ENCODE measurements at regions not wholly inside any gene's neighbourhood (a gene's known extent, or its start where the extent isn't known, plus 50 kb on each side); places are given as distances from the start of the nearest gene placed in this dataset.

- Mint-ChIP-seq H3K36me3 (ENCODE audit: insufficient read depth) (no peaks in the 10 kb centered on the region), H3K4me1 (ENCODE audit: low read depth) (no peaks in the 10 kb centered on the region), H3K27me3 (ENCODE audit: low read depth) (no peaks in the 10 kb centered on the region), H3K4me3 (no peak overlapping the region), H3K9me3 (peaks cover 10% of the 10 kb centered on the region)
- no peak for DNase-seq
- no peak for ATAC-seq
Measured at GRCh38 chr4:60249784-60250183, 950.3 kb upstream of the ADGRL3 start.

DNA sequence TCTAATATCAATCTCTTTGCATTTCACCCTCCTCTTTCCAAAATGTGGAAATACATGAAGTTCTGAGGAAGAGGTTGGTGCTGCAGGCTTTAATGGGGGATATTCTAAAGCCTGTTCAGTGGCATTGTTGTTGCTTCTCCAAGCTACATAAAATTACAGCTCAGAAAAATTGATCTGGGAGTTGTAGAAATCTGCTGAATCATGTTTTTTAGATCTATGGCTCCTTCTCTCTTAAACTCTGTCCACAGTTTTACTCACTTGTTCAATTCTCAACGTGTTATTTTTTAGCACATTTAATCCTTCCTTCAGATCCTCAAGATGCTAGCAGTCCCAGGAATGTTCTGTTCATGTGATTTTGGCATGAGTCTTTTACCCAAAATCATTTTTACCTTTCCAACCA, 949.5 kb upstream of the ADGRL3 start:
- H3K27me3 Mint-ChIP-seq (ENCODE audit: low read depth): no peaks in the 10 kb centered on the region
- H3K36me3 Mint-ChIP-seq (ENCODE audit: insufficient read depth): no peaks in the 10 kb centered on the region
- H3K4me3 Mint-ChIP-seq: no peak overlapping the region
- no peaks in the 10 kb centered on the region for H3K4me1 Mint-ChIP-seq (ENCODE audit: low read depth)
- no peak for ATAC-seq
- no peak for DNase-seq
- H3K9me3 Mint-ChIP-seq: peaks cover 12% of the 10 kb centered on the region

DNA sequence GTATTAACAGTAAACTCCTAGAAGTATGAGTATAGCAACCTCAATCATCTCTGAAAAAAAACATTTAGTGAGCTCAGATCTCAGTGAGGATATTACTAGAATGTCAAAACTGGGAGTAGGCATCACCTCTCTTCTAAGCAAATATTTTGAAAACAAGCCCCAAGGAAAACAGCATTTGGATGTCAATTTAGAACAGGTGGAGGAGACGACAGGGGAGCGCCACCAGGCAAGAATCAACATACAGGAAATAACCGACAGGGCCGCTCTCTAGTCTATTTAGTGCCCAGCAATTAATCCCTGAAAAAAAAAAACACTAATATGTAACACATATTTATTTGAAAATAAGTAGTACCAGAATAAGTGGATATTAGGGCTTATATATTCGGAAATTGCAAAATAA, 940.3 kb upstream of the ADGRL3 start:
- H3K36me3 Mint-ChIP-seq (ENCODE audit: insufficient read depth): no peaks in the 10 kb centered on the region
- ATAC-seq (no peak), DNase-seq (no peak)
- no peak overlapping the region for H3K4me3 Mint-ChIP-seq
- H3K4me1 Mint-ChIP-seq (ENCODE audit: low read depth): no peaks in the 10 kb centered on the region
- no peaks in the 10 kb centered on the region for H3K27me3 Mint-ChIP-seq (ENCODE audit: low read depth)
- peaks cover 7% of the 10 kb centered on the region for H3K9me3 Mint-ChIP-seq

- no peak overlapping the region for H3K4me3 Mint-ChIP-seq
- H3K9me3 Mint-ChIP-seq: peaks cover 4% of the 10 kb centered on the region
- H3K27me3 Mint-ChIP-seq (ENCODE audit: low read depth): no peaks in the 10 kb centered on the region
- DNase-seq (no peak), ATAC-seq (no peak)
- H3K36me3 Mint-ChIP-seq (ENCODE audit: insufficient read depth): no peaks in the 10 kb centered on the region
- no peaks in the 10 kb centered on the region for H3K4me1 Mint-ChIP-seq (ENCODE audit: low read depth)
Measured at GRCh38 chr4:60266505-60266904, 933.6 kb upstream of the ADGRL3 start.

DNA sequence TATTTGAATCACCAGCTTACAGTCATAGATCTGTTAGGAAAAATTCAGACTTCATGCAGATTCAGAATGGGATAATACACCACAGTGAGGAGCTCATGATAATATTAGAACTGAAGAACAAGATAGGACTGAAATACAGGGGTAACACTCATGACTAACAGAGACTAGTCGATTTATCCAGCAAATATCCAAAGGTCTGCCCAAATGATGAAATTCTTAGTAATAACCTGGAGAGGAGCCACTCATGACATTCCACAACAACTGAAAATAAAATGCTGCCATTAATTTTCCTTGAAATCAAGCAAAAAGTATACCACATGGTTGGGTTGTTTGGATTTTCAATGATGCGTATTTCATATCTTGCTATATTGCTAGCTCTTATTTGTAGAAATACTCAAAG, 903.7 kb upstream of the ADGRL3 start:
- ATAC-seq: no peak
- no peak overlapping the region for H3K4me3 Mint-ChIP-seq
- DNase-seq: no peak
- no peaks in the 10 kb centered on the region for H3K27me3 Mint-ChIP-seq (ENCODE audit: low read depth)
- H3K9me3 Mint-ChIP-seq: peaks cover 19% of the 10 kb centered on the region
- no peaks in the 10 kb centered on the region for H3K36me3 Mint-ChIP-seq (ENCODE audit: insufficient read depth)
- H3K4me1 Mint-ChIP-seq (ENCODE audit: low read depth): no peaks in the 10 kb centered on the region

- H3K36me3 Mint-ChIP-seq (ENCODE audit: insufficient read depth): no peaks in the 10 kb centered on the region
- H3K9me3 Mint-ChIP-seq: peaks cover 15% of the 10 kb centered on the region
- no peak overlapping the region for H3K4me3 Mint-ChIP-seq
- no peaks in the 10 kb centered on the region for H3K27me3 Mint-ChIP-seq (ENCODE audit: low read depth)
- DNase-seq (no peak), ATAC-seq (no peak)
- H3K4me1 Mint-ChIP-seq (ENCODE audit: low read depth): no peaks in the 10 kb centered on the region
Measured at GRCh38 chr4:60313611-60314178, 886.4 kb upstream of the ADGRL3 start.

DNA sequence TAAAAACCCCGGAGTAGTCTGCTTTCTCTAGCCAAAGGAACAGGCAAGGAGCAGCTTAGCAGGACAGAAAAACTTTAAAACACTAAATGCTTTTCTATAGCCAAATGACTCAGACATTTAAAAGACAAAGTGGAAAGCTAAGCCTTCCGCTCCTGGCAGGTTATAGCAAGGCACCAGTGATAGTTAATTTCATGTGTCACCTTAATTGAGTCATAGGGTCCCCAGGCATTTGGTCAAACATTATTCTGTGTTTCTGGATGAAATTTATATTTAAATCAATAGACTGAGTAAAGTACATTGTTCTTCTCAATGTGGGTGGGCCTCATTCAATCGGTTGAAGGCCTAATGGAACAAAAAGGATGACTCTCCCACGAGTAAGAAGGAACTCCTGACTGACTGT, 885.7 kb upstream of the ADGRL3 start:
- Mint-ChIP-seq H3K27me3 (ENCODE audit: low read depth) (no peaks in the 10 kb centered on the region), H3K36me3 (ENCODE audit: insufficient read depth) (no peaks in the 10 kb centered on the region), H3K4me3 (no peak overlapping the region), H3K9me3 (peaks cover 15% of the 10 kb centered on the region), H3K4me1 (ENCODE audit: low read depth) (no peaks in the 10 kb centered on the region)
- no peak for DNase-seq
- ATAC-seq: no peak

DNA sequence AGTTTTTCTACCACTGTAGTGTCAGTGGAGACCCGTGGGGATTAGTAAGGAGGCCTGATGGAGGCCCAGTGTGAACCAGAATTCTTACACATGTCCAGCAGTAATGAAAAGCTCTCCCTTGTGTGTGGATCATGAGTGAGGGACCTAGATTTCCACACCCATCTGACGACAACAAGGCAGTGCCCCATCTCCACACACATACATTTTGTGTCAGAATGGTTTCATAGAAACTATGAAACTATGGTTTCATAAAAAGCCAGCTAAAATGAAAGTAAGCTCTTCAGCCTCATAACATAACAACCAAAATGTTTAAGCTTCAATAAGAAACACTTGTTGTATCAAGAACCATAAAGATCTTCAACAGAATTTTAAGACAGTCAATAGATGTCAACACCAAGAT, 884.5 kb upstream of the ADGRL3 start:
- no peaks in the 10 kb centered on the region for H3K36me3 Mint-ChIP-seq (ENCODE audit: insufficient read depth)
- no peak for DNase-seq
- H3K4me3 Mint-ChIP-seq: no peak overlapping the region
- H3K27me3 Mint-ChIP-seq (ENCODE audit: low read depth): no peaks in the 10 kb centered on the region
- no peaks in the 10 kb centered on the region for H3K4me1 Mint-ChIP-seq (ENCODE audit: low read depth)
- peaks cover 15% of the 10 kb centered on the region for H3K9me3 Mint-ChIP-seq
- no peak for ATAC-seq

DNA sequence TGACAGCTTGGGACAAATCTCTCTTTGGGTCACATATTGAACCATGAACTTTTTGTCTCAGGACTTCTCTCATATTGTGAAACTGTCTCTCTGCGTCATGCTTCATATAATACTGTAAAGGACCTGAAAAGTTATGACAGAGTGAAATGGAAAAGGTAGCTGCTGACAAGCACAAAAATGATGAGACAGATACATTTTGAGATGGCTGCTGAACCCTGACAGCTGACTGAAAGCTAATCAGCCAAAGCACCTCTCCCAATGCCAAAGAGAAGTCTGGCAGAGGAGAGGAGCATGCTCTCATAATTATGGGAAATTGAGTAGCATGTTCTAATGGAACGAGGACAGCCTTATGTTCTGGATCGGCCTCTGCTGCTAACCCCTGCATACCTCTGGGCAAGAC, 873.4 kb upstream of the ADGRL3 start:
- ATAC-seq (no peak), DNase-seq (no peak)
- Mint-ChIP-seq H3K4me3 (no peak overlapping the region), H3K27me3 (ENCODE audit: low read depth) (no peaks in the 10 kb centered on the region), H3K9me3 (no peaks in the 10 kb centered on the region), H3K36me3 (ENCODE audit: insufficient read depth) (no peaks in the 10 kb centered on the region), H3K4me1 (ENCODE audit: low read depth) (no peaks in the 10 kb centered on the region)

GRCh38 chr4:60327651-60328050, 872.5 kb upstream of the ADGRL3 start:
- H3K4me3 Mint-ChIP-seq: no peak overlapping the region
- no peaks in the 10 kb centered on the region for H3K27me3 Mint-ChIP-seq (ENCODE audit: low read depth)
- H3K36me3 Mint-ChIP-seq (ENCODE audit: insufficient read depth): no peaks in the 10 kb centered on the region
- no peaks in the 10 kb centered on the region for H3K4me1 Mint-ChIP-seq (ENCODE audit: low read depth)
- ATAC-seq: no peak
- no peak for DNase-seq
- H3K9me3 Mint-ChIP-seq: no peaks in the 10 kb centered on the region

GRCh38 chr4:60344908-60345307, 855.2 kb upstream of the ADGRL3 start:
- Mint-ChIP-seq H3K36me3 (ENCODE audit: insufficient read depth) (no peaks in the 10 kb centered on the region), H3K27me3 (ENCODE audit: low read depth) (no peaks in the 10 kb centered on the region), H3K4me1 (ENCODE audit: low read depth) (no peaks in the 10 kb centered on the region), H3K4me3 (no peak overlapping the region), H3K9me3 (peaks cover 6% of the 10 kb centered on the region)
- DNase-seq: no peak
- no peak for ATAC-seq

GRCh38 chr4:60345392-60345791, 854.7 kb upstream of the ADGRL3 start:
- no peaks in the 10 kb centered on the region for H3K4me1 Mint-ChIP-seq (ENCODE audit: low read depth)
- H3K27me3 Mint-ChIP-seq (ENCODE audit: low read depth): no peaks in the 10 kb centered on the region
- no peak overlapping the region for H3K4me3 Mint-ChIP-seq
- H3K9me3 Mint-ChIP-seq: peaks cover 6% of the 10 kb centered on the region
- H3K36me3 Mint-ChIP-seq (ENCODE audit: insufficient read depth): no peaks in the 10 kb centered on the region
- ATAC-seq (no peak), DNase-seq (no peak)

DNA sequence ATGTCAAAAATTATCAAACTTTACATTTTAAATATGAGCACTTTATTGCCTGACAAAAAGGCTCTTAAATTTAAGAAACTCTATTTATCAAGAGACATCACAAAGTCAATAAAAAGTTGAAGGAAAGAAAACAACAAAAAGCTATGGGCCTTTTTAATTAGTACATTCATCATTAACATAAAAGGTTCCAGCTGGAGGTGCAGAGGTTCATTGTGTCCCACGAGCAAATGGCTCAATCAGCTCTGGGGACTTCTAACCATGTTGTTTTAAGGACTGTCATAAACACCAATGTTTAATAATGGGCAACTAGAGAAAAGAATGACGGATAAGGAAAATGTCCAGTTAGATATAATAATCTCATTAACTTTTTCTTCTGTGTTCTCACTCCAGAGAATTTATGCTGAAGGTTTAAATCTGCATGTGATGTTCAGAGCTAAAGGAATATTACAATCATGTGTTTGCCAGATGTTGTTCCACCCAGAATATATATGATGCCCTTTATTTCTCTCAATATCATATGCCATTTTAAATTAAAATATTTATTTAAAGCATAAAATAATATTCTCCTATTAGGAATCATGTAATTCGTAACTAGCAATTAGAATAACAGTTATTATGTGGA, 840.3 kb upstream of the ADGRL3 start:
- H3K4me3 Mint-ChIP-seq: no peak overlapping the region
- no peaks in the 10 kb centered on the region for H3K4me1 Mint-ChIP-seq (ENCODE audit: low read depth)
- H3K9me3 Mint-ChIP-seq: peaks cover 9% of the 10 kb centered on the region
- DNase-seq: no peak
- ATAC-seq: no peak
- no peaks in the 10 kb centered on the region for H3K27me3 Mint-ChIP-seq (ENCODE audit: low read depth)
- H3K36me3 Mint-ChIP-seq (ENCODE audit: insufficient read depth): no peaks in the 10 kb centered on the region

DNA sequence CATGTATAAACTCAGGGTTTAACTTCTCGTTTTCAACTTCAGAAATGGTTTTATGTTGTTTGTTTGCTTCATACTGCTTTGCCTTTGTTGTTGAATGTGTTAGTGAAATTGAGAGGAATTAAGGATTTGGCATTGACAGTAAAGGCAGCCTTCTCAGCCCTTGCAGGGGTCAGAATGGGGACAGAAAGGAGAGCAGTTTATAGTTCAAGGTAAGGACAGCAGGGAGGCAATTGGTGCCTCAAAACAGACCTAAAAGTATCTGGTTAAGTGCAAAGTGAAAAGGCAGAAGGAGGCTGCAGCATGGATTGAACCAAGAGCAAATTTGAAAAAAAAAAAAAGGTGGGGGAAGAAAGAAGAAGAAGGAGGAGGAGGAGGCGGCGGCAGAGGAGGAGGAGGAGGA, 835.0 kb upstream of the ADGRL3 start:
- Mint-ChIP-seq H3K36me3 (ENCODE audit: insufficient read depth) (no peaks in the 10 kb centered on the region), H3K27me3 (ENCODE audit: low read depth) (no peaks in the 10 kb centered on the region), H3K9me3 (peaks cover 11% of the 10 kb centered on the region), H3K4me3 (no peak overlapping the region), H3K4me1 (ENCODE audit: low read depth) (no peaks in the 10 kb centered on the region)
- DNase-seq: no peak
- ATAC-seq: no peak

DNA sequence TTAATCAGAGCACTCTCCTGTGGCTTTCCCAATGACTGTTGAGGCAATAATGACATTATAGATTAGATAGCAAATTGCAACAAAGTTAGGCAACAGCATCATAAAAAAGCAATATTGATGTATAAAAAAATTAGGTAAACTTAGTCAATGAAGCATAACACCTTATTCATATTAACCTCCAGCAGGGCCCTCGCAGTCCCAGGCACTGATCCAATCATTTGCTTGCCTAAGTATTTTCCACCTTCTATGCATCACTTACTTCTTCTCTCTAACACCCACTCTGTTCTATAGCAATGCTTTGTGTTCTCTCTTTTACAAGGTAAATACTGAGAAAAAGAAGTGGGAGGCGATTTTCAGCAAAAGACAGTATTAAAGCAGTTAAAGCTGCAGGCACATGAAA, 833.5 kb upstream of the ADGRL3 start:
- no peak for DNase-seq
- Mint-ChIP-seq H3K4me1 (ENCODE audit: low read depth) (no peaks in the 10 kb centered on the region), H3K4me3 (no peak overlapping the region), H3K9me3 (peaks cover 11% of the 10 kb centered on the region), H3K36me3 (ENCODE audit: insufficient read depth) (no peaks in the 10 kb centered on the region), H3K27me3 (ENCODE audit: low read depth) (no peaks in the 10 kb centered on the region)
- no peak for ATAC-seq

DNA sequence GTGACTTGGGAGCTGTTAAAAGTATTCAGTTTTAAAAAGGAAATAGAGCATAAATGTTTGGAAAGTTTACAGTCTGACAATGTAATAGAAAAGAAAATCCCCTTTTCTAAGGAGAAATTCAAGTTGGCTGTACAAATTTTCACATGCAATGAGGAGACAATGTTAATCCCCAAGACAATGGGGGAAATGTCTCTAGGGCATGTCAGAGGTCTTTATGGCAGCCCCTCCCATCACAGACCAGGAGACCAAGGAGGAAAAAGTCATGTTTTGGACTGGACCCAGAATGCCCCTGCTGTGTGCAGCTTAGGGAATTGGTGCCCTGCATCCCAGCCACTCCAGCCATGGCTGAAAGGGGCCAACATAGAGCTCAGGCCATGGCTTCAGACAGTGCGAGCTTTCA, 831.1 kb upstream of the ADGRL3 start:
- no peak overlapping the region for H3K4me3 Mint-ChIP-seq
- ATAC-seq (no peak), DNase-seq (no peak)
- H3K4me1 Mint-ChIP-seq (ENCODE audit: low read depth): no peaks in the 10 kb centered on the region
- no peaks in the 10 kb centered on the region for H3K36me3 Mint-ChIP-seq (ENCODE audit: insufficient read depth)
- no peaks in the 10 kb centered on the region for H3K27me3 Mint-ChIP-seq (ENCODE audit: low read depth)
- H3K9me3 Mint-ChIP-seq: peaks cover 17% of the 10 kb centered on the region

All from activated T-cell treated with anti-CD3 and anti-CD28 coated beads, Interleukin-2, amount 50 U/mL, for 4 hours (primary cell).